CD4-positive, alpha-beta T cell treated with Interleukin-15 for 1 hour (primary cell): ENCODE measurements at regions not wholly inside any gene's neighbourhood (a gene's known extent, or its start where the extent isn't known, plus 50 kb on each side); places are given as distances from the start of the nearest gene placed in this dataset.
"Not testable (repeated sequence)": the region's sequence is repeated elsewhere in the genome, so short reads cannot be mapped to it uniquely, and the experiment has no call there.

ENCODE experiments used
- DNase-seq: peaks from one replicate; pipeline ENCODE4 v3.0.0-alpha.2; 2020

DNA sequence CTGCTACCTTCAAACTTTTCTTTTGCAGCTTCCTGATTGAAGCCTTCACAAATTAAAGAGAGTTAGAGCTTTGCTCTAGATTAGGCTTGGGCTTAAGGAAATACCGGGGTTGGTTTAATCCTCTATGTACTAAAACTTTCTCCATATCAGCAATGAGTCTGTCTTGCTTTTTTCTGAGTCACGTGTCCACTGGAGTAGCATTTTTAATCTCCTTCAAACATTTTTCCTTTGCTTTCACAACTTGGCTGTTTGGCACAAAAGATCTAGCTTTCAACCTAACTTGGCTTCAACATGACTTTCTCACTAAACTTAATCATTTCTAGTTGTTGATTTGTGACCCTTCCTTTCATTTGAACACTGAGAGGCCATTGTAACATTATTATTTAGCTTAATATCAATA, 261.6 kb downstream of the PLK2 start:
- DNase-seq = no peak

DNA sequence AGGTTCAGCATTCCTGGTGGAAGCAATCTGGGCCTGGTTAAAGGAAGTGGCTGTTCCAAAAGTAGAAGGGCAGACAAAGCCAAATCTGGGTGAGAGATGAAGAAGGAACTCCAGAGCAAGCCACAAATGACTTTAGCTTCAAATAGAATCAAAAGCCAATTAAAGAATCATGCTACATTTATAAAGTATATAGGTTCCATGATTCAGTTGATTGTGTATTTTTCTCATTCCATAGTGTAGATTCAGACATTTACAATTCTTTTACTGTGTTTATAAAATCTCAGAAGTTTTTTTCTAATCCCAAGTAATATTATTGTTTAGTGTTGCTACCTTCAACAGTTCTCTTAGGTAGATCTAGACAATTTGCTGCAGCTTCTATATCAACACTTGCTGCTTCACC, 262.0 kb downstream of the PLK2 start:
- no peak for DNase-seq

DNA sequence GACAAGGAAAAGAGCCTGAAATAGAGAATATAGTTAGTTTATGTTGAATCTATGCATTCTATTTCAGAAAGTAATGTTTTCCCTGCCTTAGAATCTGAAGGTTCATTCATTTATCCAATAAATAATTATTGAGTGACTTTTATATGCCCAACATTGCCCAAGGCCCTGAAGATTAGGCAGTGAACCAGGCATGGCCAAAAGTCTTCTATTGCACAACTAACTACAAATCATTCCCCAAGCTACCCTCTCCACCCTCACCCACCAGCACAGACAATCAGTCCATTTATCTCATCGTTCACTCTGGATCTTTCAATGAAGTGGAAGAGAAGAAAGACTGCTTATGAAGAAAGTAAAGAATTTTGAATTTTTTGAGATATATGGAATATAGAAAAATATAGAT, 268.4 kb downstream of the PLK2 start:
- no peak for DNase-seq

DNA sequence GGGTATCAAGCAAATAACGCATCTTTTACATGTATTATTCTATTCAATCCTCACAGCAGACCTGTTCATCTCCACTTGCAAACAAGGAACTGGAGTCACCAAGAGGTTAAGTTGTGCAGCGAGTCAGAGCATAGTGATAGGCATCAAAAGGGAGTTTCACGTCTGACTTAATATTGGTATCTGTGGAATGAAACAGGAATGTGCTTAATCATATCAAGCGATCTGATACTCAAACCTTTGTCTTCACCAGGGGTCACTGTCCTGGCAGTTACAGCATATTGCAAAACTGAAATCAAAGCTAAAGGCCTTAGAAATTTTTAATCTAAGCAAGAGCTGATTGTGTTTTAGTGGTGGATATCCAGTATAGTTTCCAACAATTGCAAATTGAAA, 271.6 kb downstream of the PLK2 start:
- no peak for DNase-seq

DNA sequence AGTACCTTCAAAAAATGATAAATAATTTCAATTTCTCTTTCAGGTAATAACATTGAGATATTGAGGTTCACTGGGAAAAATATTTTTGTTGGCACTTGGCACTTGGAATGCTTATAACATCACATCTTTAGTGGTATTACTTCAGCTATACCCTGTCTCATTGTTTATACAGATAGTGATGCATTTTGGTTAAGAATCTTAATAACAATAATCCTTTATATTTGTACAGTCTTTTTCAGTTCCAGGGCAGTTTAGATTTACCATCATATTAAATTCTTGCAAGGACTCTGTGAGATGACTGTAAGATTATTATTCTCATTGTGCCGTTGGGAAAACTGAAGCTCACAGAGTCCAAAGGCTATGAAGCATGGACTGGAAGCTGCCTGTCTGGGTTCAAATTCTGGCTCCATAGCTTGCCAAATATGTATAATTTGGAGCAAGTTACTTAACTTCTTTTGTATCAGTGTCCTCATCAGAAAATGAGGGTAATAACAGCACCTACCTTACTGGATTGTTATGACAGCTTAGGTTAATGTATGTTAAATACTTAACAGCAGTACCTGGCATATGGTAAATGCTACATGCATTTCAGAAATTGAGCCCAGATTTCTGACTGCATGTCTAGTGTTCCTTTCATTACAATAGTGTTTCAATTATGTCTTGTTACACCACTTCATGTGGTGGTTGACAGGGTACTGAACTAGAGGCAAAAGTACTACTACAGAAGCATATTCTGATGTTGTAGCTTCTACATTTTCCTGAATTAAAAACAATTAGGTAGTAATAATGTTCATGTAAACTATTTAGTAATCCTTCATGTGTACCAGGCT, 272.2 kb downstream of the PLK2 start:
- no peak for DNase-seq

DNA sequence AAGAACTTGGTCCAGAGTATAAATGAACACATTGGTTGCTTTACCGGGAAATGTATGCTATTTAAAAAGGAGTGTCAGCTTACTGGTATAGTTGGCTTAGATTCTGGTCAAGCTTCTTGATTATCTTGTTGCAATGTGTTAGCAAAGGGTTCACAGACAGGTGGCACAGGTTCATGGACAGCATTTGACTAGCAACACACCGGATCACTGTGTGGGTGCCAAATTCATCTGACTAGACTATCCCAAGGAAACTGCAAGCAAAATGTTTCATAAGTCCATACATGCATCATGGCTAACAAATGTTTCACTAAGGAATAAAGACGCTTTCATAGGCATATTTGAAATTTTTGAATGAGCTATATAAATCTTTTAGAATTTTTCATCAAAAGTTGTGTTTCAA, 274.1 kb downstream of the PLK2 start:
- DNase-seq = no peak

DNA sequence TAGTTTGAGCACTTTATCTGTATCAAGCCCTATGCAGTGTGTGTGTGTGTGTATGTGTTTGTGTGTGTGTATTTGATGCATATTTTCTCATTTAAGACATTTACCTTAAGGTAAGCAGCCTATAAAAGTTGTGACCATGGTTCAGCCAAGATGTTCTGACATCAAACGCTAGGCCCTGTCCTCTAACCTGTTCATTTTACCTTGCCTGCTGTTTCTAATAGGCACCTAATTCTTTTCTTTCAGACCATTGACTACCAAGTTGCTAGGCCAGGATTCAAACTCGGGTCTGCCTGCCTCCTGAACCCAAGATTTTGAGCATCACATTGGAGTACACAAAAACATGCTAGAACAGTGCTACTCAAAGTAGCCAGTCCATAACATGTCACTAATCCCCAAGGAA, 274.5 kb downstream of the PLK2 start:
- no peak for DNase-seq

DNA sequence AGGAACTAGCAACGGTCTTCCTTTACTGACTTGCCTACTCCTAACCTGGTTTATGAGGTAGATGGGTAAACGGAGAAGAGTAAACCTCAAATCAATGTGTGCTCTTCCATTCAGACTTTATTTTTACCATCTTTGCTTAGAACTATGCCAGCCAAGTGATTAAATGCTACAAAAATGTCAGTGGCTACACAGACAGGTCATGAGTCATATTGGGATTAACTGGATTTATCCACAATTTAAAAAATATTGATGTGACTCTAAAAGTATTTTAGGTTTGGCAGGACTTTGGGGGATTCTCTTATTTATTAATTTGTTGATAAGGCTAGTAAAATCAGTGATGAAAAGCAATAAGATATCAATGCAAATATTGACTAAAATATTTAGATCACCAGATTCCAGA, 275.0 kb downstream of the PLK2 start:
- DNase-seq = no peak

DNA sequence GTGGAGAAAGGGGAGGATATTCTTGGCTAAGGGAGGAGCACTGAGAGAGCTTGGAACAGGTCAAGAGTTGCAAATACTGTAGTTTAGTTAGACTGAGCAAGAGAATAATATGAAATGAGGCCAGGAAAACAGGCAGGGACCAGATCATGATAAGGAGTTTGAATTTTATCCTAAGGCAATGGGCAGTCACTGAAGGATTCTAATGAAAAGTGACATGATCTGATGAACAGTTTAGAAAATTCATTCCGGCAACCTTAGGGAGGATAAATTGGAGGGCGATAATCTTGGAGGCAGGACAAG, 276.1 kb downstream of the PLK2 start:
- DNase-seq = no peak

DNA sequence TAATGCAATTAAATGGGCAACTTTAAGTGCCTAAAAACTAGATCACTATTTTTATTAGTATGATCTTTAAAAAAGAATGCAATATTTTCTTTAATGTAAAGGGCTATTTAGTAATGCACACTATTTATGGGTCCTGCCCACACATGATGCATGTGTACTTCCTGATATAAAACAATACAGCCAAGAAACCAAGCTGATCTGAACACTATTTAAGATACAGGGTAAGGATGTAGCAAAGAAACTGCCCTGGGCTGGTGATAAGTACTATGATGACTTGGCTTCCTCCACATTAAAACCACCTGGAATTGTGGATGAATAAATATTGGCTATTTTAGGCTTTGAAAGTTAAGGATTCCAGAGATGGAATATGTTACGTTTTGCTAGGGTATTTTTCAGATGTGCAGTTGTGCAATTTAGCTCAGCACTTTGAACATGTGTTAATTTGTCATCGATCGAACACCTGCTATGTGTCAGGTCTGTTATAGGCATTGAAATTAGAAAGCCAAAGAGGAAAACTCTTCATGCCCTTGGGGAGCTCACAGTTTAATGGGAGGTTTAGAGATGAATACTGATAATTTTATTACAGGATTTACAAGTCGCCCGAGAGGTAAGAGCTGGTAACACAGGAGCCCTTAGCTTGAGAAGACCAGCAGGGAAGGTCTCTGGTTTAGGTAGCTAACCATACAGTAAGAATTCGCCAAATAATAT, 276.7 kb downstream of the PLK2 start:
- DNase-seq = no peak

DNA sequence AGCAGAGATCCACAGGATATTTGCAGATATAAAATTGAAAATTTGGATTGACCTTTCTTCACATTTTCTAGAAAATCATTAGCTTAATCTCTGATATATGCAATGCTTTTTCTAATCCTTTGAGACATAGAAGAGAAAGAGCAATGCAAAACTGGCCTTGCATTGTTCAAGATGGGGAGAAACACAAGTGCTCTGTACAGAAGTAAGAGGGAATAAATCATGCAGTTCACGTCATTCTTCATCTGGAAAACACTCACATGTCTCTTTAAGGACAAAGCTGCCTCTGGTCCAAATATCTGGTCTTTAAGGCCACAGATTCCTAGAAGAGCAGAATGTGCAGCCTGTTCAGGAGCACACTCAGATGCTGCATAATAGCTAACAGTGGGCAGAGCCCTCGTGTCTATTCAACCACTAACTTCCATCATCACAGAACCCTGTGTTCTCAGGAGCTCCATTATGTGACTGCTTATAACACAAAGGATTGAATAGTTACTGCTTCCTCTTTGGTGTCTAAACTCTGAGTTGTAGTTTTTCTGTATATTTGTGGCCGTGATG, 277.5 kb downstream of the PLK2 start:
- DNase-seq = no peak

DNA sequence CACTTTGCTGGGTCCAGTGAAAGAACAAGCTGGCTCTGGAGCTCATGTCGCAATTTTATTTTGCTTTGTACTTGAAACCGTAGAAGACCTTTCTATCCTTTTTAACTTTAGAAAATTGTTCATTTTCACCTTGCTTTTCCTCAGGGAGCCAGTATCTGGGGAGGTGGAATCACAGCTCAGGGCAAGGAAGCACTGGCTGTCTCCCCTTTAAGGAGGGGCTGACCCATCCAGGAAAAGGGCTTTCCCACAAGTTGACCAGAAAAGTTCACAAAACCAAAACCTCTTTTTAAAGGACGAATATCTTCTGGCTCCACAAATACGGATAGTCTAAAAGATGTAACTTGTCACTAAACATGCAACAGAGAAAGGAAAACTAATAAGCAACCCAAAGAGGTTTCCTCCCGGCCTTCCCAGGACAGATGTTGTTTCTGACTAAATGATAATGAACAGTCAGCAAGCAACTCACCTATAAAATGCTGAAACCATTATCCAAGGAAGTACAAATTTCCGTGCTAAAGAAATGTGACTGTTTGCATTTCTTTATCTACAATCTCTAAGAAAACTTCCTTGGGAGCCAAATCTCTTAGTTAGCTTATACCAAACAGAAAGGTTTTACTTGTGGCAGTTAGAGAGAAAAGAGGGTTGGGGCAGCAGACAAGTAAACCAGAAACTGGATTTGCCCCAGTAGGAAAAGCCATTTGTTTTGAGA, 278.2 kb downstream of the PLK2 start:
- no peak for DNase-seq

DNA sequence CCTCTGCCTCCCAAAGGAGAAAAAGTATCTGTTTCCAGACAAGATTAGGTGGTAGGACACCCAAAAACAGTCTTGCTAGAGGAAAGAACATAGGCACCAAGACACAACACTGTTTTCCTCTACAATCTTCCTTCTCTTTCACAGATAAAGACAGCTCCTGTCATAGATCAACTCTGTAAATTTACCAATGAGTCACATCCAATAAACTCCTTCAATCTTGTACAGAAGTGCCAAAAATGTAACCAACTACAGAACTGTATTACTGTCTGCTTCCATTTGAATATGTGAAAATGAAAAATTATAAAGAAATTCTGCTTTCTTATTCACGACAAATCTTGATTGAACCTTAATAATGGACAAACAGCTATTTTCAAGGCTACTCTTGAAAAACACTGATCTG, 286.9 kb downstream of the PLK2 start:
- DNase-seq = no peak

DNA sequence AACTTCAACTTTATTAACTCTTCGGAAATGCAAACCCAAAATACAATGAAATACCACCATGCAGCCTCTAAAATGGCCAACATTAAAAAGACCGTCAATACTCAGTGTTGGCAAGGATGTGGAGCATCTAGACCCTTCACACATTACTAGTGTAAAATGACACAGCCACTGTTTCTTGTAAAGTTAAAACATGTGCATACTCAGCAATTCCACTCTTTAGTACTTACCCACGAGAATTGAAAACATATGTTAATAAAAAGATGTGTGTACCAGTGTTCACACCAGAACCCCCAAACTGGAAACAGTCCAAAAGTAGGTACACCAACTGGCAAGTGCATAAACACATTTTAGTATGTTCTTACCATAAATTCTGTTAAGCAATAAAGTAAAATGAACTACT, 294.7 kb downstream of the PLK2 start:
- no peak for DNase-seq

DNA sequence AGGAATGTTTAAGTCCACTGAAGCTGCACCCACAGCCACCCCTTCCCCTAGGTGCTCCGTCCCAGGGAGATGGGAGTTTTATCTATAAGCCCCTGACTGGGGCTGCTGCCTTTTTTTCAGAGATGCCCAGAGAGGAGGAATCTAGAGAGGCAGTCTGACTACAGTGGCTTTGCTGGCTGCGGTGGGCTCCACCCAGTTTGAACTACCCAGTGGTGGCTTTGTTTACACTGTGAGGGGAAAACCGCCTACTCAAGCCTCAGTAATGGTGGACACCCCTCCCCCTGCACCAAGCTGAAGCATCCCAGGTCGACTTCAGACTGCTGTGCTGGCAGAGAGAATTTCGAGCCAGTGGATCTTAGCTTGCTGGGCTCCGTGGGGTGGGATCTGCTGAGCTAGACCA, 298.0 kb downstream of the PLK2 start:
- DNase-seq = not testable (repeated sequence)

DNA sequence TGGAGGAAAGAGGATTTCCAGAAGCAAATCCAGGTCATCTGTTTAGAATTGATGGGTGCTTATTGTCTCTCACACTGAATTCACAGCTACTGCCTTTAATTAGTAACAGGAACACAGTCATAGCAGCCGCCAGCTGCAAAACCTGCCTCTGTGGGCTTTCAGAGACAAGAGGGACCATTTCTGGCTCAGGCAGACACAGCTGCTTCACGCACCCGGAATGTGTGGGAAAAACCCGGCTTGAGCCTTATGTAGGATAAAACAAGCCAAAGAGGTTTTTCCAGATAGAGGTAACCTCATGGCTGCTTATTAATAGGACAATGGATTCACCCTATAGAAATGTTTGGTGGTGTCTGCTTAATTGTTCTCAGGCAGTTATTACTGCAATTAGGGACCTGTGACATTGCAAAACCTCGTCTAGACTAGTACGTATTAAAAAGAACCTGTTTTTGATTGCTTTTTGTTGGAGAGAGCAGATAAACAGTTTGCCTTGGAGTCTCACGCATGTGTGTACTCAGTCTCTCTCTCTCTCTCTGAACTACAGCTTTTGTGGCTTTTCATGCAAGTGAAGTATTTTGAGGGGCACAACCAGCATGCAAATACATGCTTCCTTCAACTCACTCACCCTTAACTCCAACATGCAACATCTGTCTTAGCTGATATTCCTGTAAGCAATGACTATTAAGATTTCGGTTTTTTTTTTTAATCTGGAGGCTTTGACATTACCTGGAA, 302.7 kb downstream of the PLK2 start:
- DNase-seq = no peak

DNA sequence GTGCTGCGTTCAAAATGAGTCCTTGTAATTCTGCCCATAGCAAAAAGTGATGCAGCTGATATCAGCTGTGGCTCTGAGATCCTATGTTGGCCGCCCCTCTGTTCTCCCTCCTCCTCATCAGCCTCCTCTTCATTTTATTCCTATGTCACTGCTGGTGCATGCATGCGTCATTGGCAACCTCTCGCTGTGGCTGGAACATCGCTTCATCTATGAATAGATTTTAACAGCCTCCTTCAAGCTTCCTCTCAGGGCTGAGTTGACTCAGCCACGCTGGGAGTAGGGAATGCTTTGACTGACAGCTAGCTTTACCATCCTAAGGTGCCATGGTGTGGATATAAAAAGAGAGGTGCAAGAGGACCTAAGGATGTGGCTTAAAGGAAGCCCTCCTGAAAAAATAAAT, 303.5 kb downstream of the PLK2 start:
- no peak for DNase-seq

DNA sequence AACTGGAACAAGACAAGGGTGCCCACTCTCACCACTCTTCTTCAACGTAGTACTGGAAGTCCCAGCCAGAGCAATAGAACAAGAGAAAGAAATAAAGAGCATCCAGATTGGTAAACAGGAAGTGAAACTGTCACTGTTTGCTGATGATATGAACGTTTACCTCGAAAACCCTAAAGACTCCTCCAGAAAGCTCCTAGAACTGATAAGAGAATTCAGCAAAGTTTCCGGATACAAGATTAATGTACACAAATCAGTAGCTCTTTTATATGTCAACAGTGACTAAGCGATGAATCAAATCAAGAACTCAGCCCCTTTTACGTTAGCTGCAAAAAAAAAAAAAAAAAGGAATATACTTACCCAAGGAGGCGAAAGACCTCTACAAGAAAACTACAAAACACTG, 306.6 kb downstream of the PLK2 start:
- DNase-seq = no peak

DNA sequence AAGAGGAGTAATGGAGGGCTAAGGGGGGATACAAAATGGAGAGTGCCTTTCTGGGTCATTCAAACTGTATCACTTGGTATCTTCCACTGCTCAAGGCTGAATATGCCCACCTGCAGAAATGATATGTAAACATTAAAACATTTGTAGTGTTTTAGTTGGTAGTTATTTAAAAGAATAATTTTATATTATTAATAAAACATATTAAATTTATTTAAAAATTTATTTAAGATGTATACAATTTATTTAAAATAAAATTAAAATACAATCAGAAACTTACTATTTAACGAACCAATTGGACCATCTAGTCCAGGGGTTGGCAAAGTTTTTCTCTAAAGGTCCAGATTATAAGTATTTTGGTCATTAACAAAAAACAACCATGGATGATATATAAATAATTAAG, 308.5 kb downstream of the PLK2 start:
- no peak for DNase-seq

DNA sequence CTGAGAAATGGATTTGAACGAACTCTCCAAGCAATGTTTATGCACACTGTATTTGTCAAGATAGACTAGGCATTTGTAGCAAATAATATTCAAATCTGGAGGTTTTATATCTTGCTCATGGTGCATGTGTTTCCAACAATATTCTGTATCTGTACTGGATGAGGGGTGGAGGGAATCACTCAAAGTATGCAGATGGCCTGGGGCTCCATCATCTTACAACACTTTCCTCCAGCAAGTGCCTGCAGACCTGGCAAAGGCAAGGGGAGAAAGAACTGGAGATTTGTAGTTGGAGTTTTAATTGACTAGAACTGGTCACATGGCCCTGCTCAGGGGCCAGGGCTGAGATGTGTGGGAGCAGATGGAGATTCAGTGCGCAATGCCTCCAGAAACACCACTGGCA, 309.0 kb downstream of the PLK2 start:
- DNase-seq = no peak

DNA sequence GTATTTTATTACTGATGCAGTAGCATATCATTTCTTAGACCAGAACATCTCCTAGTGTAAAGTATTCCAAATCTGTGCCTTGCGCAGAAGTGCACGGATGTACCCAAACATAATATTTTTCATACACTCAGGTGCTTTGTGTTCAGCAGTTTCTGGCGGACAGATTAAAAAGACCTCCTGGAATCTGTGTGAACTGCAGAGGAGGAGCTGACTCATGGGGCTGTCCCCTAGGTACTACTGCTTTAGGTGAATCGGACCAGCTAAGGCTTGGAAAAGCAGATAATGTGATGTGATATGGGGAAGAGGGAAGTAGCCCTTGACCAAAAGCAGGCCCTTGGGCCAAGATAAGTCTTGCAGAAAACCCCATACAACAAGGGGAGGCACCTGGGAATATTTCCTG, 310.1 kb downstream of the PLK2 start:
- no peak for DNase-seq

DNA sequence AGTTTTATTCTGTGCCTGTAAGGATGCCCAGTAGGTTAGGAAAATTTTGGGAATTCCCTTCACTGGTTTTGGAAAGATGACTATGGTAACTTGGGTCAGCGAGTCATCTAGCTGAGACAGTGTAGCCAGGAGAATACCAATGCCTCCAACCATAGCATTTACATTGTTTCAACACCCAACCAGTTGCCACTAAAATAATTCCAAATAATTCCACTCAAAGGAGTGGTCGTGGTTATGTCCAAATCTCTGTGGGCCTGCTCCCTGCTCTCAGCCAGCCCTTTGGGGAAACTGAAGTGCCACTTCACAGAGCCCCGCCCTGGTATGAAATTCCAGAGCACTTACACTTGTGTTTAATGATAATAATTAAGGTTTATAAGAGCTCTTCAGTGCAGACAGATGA, 310.5 kb downstream of the PLK2 start:
- DNase-seq = no peak

DNA sequence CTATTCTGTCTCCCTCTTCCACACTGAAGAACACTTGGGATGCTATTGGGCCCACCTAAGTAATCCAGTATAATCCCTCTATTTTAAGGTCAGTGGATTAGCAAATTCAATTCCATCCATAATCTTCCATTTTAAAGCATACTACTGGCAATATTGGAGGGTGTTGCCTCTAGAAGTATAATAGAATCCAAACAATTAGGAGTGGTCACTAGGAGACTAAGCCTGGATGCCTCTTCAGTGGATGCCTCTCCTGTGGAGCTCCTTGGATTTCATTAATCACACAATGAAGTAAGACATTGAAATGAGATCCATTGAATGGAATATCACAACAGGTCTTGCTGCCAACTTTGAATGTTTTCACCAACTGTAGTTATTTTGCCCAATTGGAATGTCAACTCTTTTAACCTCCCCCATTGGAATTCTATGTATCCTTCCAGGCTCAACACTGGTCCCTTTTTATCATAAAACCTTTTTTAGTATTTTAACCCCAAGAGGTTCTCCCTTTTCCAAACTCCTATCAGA, 311.6 kb downstream of the PLK2 start:
- no peak for DNase-seq
